M059J (cell line): ENCODE measurements at regions not wholly inside any gene's neighbourhood (a gene's known extent, or its start where the extent isn't known, plus 50 kb on each side); places are given as distances from the start of the nearest gene placed in this dataset.

ENCODE experiments used
- DNase-seq: peaks from one replicate; pipeline ENCODE4 v3.0.0-alpha.2; 2012; ENCODE audit warnings: low read depth

DNA sequence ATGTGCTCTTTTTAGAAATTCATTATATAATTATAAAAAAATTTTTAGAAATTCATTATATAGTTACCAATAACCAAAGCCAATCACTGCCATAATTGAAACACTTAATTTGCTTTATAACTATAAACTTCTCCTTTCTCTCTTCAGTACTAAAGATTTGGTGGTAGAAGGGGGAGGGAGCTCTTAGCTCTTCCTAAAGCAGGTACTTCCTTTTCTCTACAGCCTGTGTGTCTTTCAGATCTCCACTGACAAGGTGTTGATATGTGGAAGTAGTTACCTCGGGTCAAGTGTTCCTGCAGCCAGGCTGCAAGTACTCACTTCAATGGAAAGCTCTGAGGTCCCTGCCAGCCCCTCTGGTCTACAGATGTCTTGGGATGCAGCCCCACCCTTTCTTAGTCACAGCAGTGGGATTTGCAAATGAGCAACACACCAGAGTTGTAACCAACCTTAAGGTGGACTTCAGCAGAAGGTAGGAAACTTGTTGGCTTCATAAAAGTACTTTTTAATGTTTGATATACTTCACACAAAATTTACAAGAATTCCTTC is 690.0 kb downstream of the ARHGAP15 start:
- no peak for DNase-seq
